GM21381 (cell line): ENCODE measurements at regions not wholly inside any gene's neighbourhood (a gene's known extent, or its start where the extent isn't known, plus 50 kb on each side); places are given as distances from the start of the nearest gene placed in this dataset.

Experiments
- ATAC-seq: cut with Tn5 transposase; IDR thresholded peaks from one replicate; pipeline ENCODE4 v1.9.1; 2021; ENCODE audit warnings: mild to moderate bottlenecking, moderate library complexity; ENCODE audit not compliant: unreplicated experiment

DNA sequence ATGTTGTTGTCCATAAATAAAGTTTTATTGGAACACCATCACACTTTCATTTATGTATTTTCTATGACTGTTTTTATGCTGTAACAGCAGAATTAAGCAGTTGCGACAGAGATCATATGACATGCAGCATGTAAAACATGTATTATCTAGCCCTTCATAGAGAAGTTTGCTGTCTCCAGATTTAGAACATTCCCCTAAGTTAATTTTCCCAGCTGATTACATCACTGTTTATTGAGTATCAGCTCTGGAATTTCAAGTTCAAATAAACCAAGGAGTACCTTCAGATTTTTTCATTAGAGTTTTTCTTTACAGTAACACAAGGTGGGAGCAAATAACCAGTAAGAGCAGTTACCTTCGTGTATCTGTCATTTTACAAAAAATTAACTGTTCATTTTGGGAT lies 792.8 kb downstream of the USP25 start:
- no peak for ATAC-seq

GRCh38 chr21:16530656-16531055 lies 800.9 kb downstream of the USP25 start:
- ATAC-seq, result no peak

DNA sequence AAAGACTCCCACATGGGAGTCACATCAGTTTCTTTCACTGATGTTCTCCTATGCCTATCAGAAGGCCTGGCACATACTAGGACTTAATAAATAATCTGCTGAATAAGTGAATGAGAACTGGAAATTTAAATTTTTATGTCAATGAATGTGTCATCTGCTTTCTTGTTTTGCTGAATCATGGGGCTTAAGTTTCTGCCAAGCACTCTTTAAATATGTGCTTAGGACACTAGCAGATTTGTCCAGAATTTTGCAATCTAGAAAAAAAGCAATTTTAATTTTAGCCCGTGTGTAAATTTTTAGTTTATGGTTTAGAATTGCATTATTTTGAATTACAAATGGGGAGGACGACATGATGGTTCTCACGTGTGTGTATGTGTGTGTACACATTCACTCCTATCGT lies 803.1 kb downstream of the USP25 start:
- no peak for ATAC-seq

- no peak for ATAC-seq
These were observed 804.1 kb downstream of the USP25 start for GRCh38 chr21:16533692-16534407.

DNA sequence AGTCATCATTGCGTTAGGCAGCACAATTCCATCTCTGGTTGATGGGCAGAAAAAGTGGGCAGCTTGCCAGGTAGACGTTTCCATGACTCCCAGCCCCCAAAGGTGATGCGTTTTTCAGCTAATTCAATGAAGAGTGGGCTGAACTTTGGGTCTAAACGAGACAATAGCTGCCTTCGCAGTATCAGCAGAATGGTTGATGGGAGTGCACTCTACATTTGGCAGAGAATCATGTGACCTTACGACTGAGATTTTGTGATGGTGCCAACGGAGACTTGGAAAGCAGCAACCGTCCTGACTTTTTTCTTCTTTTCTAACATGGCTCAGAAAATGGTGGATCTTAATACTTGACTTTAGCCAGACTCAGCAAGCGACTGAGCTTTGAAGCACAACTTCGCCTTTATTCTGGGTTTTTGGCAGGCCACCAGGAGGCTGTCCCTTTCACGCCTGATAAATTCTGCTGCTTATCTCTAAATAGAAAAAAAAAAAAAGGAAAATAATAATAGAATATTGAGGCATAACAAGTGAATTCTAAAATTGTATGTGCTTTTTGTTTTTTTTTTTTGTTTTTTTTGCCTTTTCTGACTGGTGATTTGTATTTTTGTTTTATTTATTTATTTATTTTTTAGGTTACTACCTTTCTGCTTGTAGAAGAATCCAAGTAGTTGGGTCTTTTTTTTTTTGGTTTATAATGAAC lies 804.8 kb downstream of the USP25 start:
- ATAC-seq, result no peak

DNA sequence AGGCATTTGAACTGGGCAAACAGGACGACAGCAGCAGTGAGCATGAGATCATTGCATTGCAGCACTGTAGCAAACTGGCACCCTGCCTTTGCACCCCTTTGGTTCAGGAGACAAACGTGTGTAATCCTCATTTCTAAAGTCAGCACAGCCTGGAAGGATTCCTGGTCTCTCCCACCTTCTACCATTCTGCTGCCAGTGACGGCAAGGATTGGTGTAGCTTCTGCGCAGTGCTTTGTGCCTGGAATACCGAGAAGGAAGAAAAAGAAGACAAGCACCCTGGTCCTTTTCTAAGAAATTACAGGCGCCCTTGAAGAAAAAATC lies 805.3 kb downstream of the USP25 start:
- no peak for ATAC-seq

DNA sequence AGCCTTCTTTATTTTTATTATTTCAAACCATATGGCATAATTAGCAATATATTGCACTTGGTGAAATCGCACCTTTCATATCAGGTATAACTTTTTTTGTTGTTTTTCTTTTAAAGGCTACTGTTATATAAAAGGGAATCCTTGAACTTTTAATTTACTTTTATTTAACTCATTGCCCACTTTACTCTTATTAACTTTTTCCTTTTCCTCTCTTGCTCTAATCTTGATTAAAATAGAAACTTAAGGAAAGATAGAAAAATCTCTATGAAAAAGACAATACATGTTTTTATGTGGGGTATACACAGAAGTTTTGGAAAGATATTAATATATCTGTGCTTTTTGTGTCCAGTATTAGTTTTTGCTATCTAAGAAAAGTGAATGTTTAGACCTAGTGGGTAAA lies 805.8 kb downstream of the USP25 start:
- ATAC-seq, result no peak

GRCh38 chr21:16536140-16536539 lies 806.4 kb downstream of the USP25 start:
- no peak for ATAC-seq

GRCh38 chr21:16536643-16537434 lies 807.1 kb downstream of the USP25 start:
- no peak for ATAC-seq

DNA sequence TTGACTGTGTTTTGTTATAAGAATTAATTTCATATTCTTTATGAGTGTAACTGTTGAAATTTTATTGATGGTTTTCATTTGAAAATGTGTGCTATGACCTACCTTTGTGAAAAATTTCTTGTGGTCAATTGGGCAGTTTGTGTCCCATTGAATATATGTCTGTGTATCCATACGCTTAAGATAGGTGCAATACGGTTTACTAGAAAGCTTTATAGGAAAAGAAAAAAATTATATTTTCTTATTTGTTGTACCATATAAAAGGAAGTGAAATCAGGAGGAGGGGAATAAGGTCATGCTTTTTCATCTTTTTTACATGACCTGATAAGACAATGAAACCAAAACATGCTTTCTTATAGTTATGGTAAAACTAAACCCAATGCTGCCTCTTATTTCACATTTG lies 807.7 kb downstream of the USP25 start:
- ATAC-seq, result no peak

DNA sequence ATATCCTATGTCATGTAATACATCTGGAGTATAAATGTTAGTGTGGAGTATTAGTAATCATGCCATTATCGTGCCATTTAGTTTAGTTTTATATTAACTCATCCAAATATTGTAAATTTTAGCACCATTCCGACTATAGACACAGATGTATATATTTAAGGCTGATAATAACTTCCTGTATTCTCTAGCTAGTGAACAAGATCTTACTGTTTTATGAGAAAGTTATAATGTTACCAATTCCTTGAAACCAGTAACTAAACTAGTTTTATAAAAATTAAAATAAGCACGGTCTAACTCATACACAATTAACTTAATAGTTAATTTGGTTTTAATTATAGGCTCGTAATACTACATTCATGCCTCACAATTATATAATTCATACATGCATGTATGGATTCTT lies 808.6 kb downstream of the USP25 start:
- ATAC-seq, result no peak

- ATAC-seq, result no peak
These were observed 809.2 kb downstream of the USP25 start for GRCh38 chr21:16538936-16539440.

DNA sequence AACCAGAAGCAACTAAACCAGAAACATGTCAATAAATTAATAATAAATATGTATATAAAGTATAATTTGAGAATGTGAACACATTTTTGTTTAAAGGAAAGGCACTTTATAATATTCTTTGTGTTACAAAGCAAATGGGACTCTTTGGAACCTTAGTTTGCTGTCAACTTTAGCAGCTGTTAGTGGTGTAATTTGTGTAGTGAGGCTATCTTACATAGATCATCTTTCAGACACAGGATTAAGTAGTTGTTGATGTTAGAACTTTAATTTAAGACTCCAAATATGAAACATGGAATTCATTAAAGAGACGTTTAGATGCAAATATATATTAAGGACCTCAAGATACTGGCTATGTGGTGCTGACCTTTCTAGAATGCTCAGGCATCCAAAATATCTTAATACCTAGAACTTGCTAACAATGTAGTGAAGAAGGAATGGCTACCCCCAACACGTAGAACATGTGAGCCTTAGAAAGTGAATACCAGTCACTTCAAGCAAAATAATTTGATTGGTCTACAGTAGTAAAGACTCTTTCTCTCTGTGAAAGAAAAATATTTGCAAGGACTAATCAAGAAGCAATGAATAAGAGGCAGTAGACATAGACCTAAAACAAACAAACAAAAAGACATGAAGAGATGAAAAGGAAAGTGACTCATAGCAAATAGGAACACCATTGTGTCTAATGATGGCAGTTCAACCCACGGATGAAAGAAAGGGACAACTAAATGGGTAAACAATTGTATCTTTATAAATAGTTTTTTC lies 811.4 kb downstream of the USP25 start:
- no peak for ATAC-seq

DNA sequence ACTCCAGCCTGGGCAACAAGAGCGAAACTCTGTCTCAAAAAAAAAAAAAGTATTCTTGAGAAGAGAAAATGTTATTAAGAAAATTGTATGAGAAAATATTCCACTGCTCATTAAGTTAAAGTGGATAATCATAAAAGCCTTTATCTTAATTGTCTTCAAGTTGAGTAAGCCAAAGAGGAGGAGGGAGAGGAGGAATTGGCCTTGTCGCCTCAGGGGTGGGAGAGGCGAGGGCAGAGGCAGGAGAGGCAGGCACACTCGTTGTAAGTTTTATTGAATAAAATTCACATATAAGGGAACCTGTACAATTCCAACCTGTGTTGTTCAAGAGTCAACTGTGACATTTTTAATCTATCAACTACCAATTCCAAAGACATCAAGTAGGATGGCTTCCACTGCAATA lies 820.3 kb downstream of the USP25 start:
- no peak for ATAC-seq

- no peak for ATAC-seq
These were observed 821.3 kb downstream of the USP25 start for GRCh38 chr21:16550917-16551741.

DNA sequence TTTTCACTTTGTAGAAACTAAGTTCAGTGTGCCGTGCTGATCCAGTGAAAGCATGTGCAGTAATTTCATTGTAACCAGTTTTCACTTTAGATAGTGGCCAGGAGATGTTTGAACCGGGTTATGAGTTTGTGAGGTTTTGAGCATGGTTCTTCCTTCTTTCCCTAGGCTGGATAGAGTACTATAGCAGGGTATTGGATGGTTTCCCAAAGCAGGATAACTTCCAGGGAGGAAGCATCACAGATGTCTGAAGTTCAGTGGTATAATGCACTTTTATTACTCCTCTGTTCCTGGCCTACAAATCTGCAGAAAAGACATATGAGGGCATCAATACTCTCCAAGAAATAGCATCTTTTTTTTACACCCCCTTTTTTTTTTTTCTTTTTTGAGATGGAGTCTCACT lies 823.1 kb downstream of the USP25 start:
- no peak for ATAC-seq

DNA sequence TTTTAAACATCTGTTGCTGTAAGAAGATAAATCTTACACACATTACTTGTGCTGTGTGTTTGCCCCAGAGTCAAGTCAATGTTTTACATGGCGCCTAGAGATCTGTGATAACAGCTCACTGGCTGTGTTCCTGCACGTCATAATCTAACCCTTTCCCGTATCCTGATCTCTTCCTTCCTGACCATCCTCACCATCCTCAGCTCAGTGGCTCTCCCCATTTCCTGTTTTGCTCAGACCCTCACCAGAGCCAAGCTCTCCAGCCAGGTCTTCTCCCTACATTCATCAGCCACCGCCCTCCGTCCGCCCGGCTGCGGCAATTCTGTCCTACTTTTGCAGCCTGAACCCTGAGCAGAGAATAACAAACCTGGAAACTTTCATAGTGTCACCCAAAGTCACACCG lies 824.7 kb downstream of the USP25 start:
- no peak for ATAC-seq

DNA sequence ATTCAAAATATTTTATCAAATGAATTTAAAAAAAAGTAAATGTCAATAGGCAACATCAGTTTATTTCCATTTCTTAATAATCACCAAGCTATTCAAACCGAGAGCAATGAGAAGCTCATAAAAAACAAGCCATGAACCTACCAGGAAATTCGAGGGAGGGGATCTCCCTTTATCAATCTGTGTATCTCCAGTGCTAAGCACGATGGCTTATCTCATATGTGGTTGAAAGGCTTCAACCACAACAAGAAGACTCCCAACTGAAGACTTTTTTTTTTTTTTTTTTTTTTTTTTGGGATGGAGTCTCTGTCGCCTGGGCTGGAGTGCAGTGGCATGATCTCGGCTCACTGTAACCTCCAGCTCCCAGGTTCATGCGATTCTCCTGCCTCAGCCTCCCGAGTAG lies 833.3 kb downstream of the USP25 start:
- no peak for ATAC-seq

- no peak for ATAC-seq
These were observed 834.0 kb downstream of the USP25 start for GRCh38 chr21:16563795-16564194.

- no peak for ATAC-seq
These were observed 838.5 kb downstream of the USP25 start for GRCh38 chr21:16568244-16568643.
